ENCODE measurements at regions not wholly inside any gene's neighbourhood (a gene's known extent, or its start where the extent isn't known, plus 50 kb on each side); places are given as distances from the start of the nearest gene placed in this dataset.
"Not testable (repeated sequence)": the region's sequence is repeated elsewhere in the genome, so short reads cannot be mapped to it uniquely, and the experiment has no call there.

DNA sequence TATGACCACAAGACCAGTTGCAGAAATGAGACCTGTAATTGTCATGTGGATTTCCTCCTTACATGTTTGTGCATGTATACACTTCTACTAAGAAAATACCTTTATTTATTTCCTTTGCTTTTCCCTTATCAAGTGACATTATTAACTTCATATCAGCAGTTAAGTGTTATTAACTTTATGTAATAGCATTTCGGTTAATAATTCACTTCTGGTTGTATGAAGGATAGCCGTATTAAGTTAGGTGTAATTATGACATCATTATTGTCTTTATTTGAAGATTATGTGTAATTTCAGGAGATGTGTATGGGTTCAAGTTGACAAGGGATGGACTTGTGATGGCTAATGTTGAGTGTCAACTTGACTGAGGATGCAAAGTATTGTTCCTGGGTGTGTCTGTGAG lies 881.2 kb upstream of the ATXN8OS start:
- Histone ChIP-seq H3K27me3 (ENCODE audit: control insufficient read depth, insufficient read depth, low read length) (no peaks in the 10 kb centered on the region), H3K36me3 (ENCODE audit: control insufficient read depth, insufficient read depth, low read length) (no peaks in the 10 kb centered on the region), H3K4me3 (ENCODE audit: low read depth, low read length) (no peak overlapping the region)
- no peak for DNase-seq (ENCODE audit: low read depth)
- ChIA-PET POLR2A (no interaction called here), CTCF (no interaction called here)
- TF ChIP-seq, protein P1, sequence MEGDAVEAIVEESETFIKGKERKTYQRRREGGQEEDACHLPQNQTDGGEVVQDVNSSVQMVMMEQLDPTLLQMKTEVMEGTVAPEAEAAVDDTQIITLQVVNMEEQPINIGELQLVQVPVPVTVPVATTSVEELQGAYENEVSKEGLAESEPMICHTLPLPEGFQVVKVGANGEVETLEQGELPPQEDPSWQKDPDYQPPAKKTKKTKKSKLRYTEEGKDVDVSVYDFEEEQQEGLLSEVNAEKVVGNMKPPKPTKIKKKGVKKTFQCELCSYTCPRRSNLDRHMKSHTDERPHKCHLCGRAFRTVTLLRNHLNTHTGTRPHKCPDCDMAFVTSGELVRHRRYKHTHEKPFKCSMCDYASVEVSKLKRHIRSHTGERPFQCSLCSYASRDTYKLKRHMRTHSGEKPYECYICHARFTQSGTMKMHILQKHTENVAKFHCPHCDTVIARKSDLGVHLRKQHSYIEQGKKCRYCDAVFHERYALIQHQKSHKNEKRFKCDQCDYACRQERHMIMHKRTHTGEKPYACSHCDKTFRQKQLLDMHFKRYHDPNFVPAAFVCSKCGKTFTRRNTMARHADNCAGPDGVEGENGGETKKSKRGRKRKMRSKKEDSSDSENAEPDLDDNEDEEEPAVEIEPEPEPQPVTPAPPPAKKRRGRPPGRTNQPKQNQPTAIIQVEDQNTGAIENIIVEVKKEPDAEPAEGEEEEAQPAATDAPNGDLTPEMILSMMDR (IDR thresholded peaks at IDR 0.05; ENCODE audit: insufficient read depth, low read depth, low read length): no peak

DNA sequence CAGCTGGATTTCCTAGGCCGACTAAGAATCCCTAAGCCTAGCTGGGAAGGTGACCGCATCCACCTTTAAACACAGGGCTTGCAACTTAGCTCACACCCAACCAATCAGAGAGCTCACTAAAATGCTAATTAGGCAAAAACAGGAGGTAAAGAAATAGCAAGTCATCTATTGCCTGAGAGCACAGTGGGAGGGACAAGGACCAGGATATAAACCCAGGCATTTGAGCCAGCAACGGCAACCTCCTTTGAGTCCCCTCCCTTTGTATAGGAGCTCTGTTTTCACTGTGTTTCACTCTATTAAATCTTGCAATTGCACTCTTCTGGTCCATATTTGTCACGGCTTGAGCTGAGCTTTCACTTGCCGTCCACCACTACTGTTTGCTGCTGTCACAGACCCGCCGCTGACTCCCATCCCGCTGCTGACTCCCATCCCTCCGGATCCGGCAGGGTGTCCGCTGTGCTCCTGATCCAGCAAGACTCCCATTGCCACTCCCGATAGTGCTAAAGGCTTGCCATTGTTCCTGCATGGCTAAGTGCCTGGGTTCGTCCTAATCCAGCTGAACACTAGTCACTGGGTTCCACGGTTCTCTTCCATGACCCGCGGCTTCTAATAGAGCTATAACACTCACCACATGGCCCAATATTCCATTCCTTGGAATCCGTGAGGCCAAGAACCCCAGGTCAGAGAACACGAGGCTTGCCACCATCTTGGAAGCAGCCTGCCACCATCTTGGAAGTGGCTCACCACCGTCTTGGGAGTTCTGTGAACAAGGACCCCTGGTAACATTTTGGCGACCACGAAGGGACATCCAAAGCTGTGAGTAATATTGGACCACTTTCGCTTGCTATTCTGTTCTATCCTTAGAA lies 885.8 kb upstream of the ATXN8OS start:
- DNase-seq (ENCODE audit: low read depth); POLR2A ChIA-PET: not testable (repeated sequence)

DNA sequence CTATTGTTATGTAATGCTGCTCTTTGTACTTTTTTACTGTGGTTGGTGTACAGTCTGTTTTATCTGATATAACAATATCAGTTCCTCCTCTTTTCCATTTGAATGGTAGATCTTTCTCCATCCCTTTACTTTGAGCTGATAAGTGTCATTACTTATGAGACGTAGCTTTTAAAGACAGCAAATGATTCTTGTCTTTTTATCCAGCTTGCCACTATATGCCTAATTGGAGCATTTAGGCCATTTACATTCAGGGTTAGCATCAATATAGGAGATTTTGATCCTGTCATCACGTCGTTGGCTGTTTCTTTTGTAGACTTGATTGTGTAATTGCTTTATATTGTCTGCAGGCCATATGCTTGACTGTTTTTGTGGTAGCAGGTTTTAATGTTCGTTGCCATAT lies 894.2 kb upstream of the ATXN8OS start:
- H3K36me3 ChIP-seq (ENCODE audit: control insufficient read depth, insufficient read depth, low read length): no peaks in the 10 kb centered on the region
- no peaks in the 10 kb centered on the region for H3K27me3 ChIP-seq (ENCODE audit: control insufficient read depth, insufficient read depth, low read length)
- H3K4me3 ChIP-seq (ENCODE audit: low read depth, low read length): no peak overlapping the region
- ChIA-PET POLR2A (no interaction called here), CTCF (no interaction called here)
- no peak for DNase-seq (ENCODE audit: low read depth)
- TF ChIP-seq, protein P1 (IDR thresholded peaks at IDR 0.05; ENCODE audit: insufficient read depth, low read depth, low read length): no peak

More for the DNA sequence above, 885.8 kb upstream of the ATXN8OS start:
- H3K4me3 ChIP-seq (ENCODE audit: low read depth, low read length); H3K27me3 ChIP-seq (ENCODE audit: control insufficient read depth, insufficient read depth, low read length); H3K36me3 ChIP-seq (ENCODE audit: control insufficient read depth, insufficient read depth, low read length); CTCF ChIA-PET: not testable (repeated sequence)

DNA sequence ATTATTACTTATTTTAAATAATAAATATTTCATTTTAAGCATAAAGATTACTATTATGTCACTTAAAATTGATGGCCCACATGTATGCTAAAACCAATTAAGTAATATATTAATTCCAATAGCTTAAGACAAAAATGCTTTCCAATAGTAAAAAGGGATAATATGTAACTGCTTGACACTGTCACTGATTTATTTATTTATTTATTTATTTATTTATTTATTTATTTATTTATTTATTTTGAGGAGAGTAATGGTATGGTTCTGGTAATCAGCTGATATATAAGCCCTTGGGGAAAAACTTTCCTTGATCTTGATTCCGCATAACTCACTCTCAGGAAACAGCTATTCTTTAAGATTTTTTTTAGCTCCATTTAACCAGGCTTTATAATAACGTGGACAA lies 903.0 kb upstream of the ATXN8OS start:
- H3K4me3 ChIP-seq (ENCODE audit: low read depth, low read length): no peak overlapping the region
- H3K36me3 ChIP-seq (ENCODE audit: control insufficient read depth, insufficient read depth, low read length): no peaks in the 10 kb centered on the region
- CTCF ChIA-PET: no interaction called here
- no peak for DNase-seq (ENCODE audit: low read depth)
- POLR2A ChIA-PET: no interaction called here
- no peaks in the 10 kb centered on the region for H3K27me3 ChIP-seq (ENCODE audit: control insufficient read depth, insufficient read depth, low read length)
- TF ChIP-seq, protein P1 (IDR thresholded peaks at IDR 0.05; ENCODE audit: insufficient read depth, low read depth, low read length): no peak

DNA sequence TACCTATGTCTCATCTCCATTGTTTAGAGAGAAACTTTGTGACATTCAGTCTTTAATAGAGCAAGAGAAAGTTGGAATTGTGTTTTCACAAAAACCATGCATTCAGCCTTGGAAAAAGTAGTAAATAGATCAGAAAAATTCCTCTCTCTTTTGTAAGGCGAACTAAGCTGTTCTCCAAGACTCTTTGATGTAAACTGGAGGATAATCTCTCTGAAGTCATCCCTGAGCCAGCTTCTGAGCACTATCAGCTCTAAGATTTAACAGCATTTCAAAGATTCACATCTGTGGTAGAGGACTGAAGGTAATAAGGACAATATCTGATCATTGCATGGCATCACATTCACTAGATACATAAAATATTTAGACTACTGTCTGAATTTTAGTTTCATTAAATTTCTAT lies 904.6 kb upstream of the ATXN8OS start:
- H3K27me3 ChIP-seq (ENCODE audit: control insufficient read depth, insufficient read depth, low read length): no peaks in the 10 kb centered on the region
- H3K4me3 ChIP-seq (ENCODE audit: low read depth, low read length): no peak overlapping the region
- no peaks in the 10 kb centered on the region for H3K36me3 ChIP-seq (ENCODE audit: control insufficient read depth, insufficient read depth, low read length)
- ChIA-PET POLR2A (no interaction called here), CTCF (no interaction called here)
- no peak for DNase-seq (ENCODE audit: low read depth)
- TF ChIP-seq, protein P1 (IDR thresholded peaks at IDR 0.05; ENCODE audit: insufficient read depth, low read depth, low read length): no peak

DNA sequence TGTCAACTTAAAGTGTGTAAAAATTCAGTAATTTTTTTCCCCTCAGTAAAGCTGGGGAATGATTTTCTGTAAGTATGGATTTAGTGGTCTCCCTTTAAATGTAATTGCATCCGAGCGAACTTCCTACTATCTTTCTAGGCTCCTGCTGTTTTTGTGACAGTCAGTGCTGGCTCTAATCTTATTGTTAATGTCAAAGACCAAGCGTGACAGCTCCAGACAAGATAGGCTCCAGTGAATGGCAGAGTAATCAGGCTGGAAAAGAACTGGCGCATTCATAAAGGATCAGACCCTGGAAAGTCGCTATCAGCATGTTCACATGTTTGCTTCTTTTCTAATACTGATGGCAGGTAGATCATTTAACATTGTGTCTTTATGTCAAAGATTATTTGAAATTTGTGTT lies 908.0 kb upstream of the ATXN8OS start:
- ChIA-PET CTCF (no interaction called here), POLR2A (no interaction called here)
- TF ChIP-seq, protein P1 (IDR thresholded peaks at IDR 0.05; ENCODE audit: insufficient read depth, low read depth, low read length): no peak
- H3K4me3 ChIP-seq (ENCODE audit: low read depth, low read length): no peak overlapping the region
- H3K27me3 ChIP-seq (ENCODE audit: control insufficient read depth, insufficient read depth, low read length): no peaks in the 10 kb centered on the region
- DNase-seq (ENCODE audit: low read depth): no peak
- H3K36me3 ChIP-seq (ENCODE audit: control insufficient read depth, insufficient read depth, low read length): no peaks in the 10 kb centered on the region

Measured in BJ (cell line).